KMS-11 (cell line): ENCODE measurements at regions not wholly inside any gene's neighbourhood (a gene's known extent, or its start where the extent isn't known, plus 50 kb on each side); places are given as distances from the start of the nearest gene placed in this dataset.

Experiments used
- H2AFZ ChIP-seq: fragments of 200-600 bp; sonication (generic); 2 replicates; pipeline ENCODE4 v1.6.1; 2016; ENCODE audit warnings: antibody characterized with exemption, mixed run types, low read depth
- H3K27ac ChIP-seq: fragments of 200-600 bp; sonication (generic); 2 replicates; pipeline ENCODE4 v1.6.1; 2016; ENCODE audit warnings: mild to moderate bottlenecking, mixed run types
- H3K27me3 ChIP-seq: fragments of 200-600 bp; sonication (generic); 2 replicates; pipeline ENCODE4 v1.6.1; 2017; ENCODE audit warnings: mild to moderate bottlenecking, low read depth, mixed run types, moderate library complexity; ENCODE audit not compliant: insufficient read depth
- H3K36me3 ChIP-seq: fragments of 200-600 bp; sonication (generic); 2 replicates; pipeline ENCODE4 v1.6.1; 2017; ENCODE audit warnings: mild to moderate bottlenecking, mixed run types; ENCODE audit not compliant: insufficient read depth
- H3K4me1 ChIP-seq: fragments of 200-600 bp; sonication (generic); 2 replicates; pipeline ENCODE4 v1.6.1; 2016; ENCODE audit warnings: mild to moderate bottlenecking, low read depth, mixed run types; ENCODE audit not compliant: poor library complexity, severe bottlenecking
- H3K4me2 ChIP-seq: fragments of 200-600 bp; sonication (generic); 2 replicates; pipeline ENCODE4 v1.7.0; 2016; ENCODE audit warnings: mild to moderate bottlenecking, mixed run types
- H3K4me3 ChIP-seq: fragments of 200-600 bp; sonication (generic); IDR thresholded peaks from 2 replicates; pipeline ENCODE4 v1.6.1; 2017; ENCODE audit warnings: low read depth, low read length, mixed read lengths; ENCODE audit not compliant: insufficient read depth
- H3K79me2 ChIP-seq: fragments of 200-600 bp; sonication (generic); 2 replicates; pipeline ENCODE4 v1.6.1; 2016; ENCODE audit warnings: low read depth, mixed run types; ENCODE audit not compliant: insufficient read depth
- H3K9ac ChIP-seq: fragments of 200-600 bp; sonication (generic); 2 replicates; pipeline ENCODE4 v1.6.1; 2016; ENCODE audit warnings: mild to moderate bottlenecking, mixed run types
- H4K20me1 ChIP-seq: fragments of 200-600 bp; sonication (generic); 2 replicates; pipeline ENCODE4 v1.6.1; 2016; ENCODE audit warnings: mild to moderate bottlenecking, mixed run types; ENCODE audit not compliant: insufficient read depth
- TF ChIP-seq, protein P1 (sequence below): fragments of 200-600 bp; sonication (generic); conservative IDR thresholded peaks from 2 replicates; pipeline ENCODE4 v1.6.1; 2017; ENCODE audit warnings: low read depth, mild to moderate bottlenecking, antibody characterized with exemption, low read length, moderate library complexity, mixed read lengths

- H3K79me2 ChIP-seq = no peaks in the 10 kb centered on the region
- H4K20me1 ChIP-seq = no peaks in the 10 kb centered on the region
- H3K4me2 ChIP-seq = no peak overlapping the region
- H3K27ac ChIP-seq = no peak overlapping the region
- peaks cover 7% of the 10 kb centered on the region for H3K4me1 ChIP-seq
- H3K27me3 ChIP-seq = no peaks in the 10 kb centered on the region
- TF ChIP-seq, protein P1, sequence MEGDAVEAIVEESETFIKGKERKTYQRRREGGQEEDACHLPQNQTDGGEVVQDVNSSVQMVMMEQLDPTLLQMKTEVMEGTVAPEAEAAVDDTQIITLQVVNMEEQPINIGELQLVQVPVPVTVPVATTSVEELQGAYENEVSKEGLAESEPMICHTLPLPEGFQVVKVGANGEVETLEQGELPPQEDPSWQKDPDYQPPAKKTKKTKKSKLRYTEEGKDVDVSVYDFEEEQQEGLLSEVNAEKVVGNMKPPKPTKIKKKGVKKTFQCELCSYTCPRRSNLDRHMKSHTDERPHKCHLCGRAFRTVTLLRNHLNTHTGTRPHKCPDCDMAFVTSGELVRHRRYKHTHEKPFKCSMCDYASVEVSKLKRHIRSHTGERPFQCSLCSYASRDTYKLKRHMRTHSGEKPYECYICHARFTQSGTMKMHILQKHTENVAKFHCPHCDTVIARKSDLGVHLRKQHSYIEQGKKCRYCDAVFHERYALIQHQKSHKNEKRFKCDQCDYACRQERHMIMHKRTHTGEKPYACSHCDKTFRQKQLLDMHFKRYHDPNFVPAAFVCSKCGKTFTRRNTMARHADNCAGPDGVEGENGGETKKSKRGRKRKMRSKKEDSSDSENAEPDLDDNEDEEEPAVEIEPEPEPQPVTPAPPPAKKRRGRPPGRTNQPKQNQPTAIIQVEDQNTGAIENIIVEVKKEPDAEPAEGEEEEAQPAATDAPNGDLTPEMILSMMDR = no peak
- H3K9ac ChIP-seq = no peak overlapping the region
- no peak overlapping the region for H3K4me3 ChIP-seq
- H2AFZ ChIP-seq = no peak overlapping the region
- no peaks in the 10 kb centered on the region for H3K36me3 ChIP-seq
Measured at GRCh38 chr4:81528979-81529378, 57.3 kb upstream of the RASGEF1B start.

GRCh38 chr4:81528200-81528599 is 56.5 kb upstream of the RASGEF1B start:
- H3K4me1 ChIP-seq = peaks cover 14% of the 10 kb centered on the region
- H2AFZ ChIP-seq = no peak overlapping the region
- H3K27me3 ChIP-seq = no peaks in the 10 kb centered on the region
- no peak overlapping the region for H3K27ac ChIP-seq
- H3K4me3 ChIP-seq = no peak overlapping the region
- no peak overlapping the region for H3K4me2 ChIP-seq
- no peak overlapping the region for H3K9ac ChIP-seq
- no peaks in the 10 kb centered on the region for H4K20me1 ChIP-seq
- H3K36me3 ChIP-seq = no peaks in the 10 kb centered on the region
- H3K79me2 ChIP-seq = no peaks in the 10 kb centered on the region
- TF ChIP-seq, protein P1 = no peak

- Histone ChIP-seq H3K27ac (no peak overlapping the region), H2AFZ (no peak overlapping the region), H3K4me3 (no peak overlapping the region), H4K20me1 (no peaks in the 10 kb centered on the region), H3K36me3 (no peaks in the 10 kb centered on the region), H3K4me2 (no peak overlapping the region), H3K9ac (no peak overlapping the region), H3K79me2 (no peaks in the 10 kb centered on the region), H3K4me1 (peaks cover 17% of the 10 kb centered on the region), H3K27me3 (no peaks in the 10 kb centered on the region)
- TF ChIP-seq, protein P1 = no peak
Measured at GRCh38 chr4:81527709-81528108, 56.0 kb upstream of the RASGEF1B start.

DNA sequence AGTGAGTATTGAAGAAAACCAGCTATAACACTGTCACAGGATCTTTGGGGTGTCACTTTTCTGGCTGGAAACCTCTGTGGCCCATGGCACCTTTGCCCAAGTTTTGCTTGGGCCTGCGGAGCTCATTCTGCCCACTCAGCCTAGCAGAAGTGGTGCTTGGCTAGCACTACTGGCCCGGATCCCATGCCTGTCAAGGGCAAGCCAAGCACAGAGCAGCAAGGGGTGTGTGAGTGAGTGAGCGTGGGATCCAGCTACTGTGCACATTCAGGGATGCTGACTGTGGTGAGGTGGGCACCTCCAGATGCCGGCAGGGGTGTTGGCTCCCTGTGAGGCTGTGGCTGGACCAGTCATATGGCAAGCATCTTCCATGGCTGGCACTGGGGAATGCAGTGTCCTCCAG is 55.4 kb upstream of the RASGEF1B start:
- Histone ChIP-seq H3K79me2 (no peaks in the 10 kb centered on the region), H3K27me3 (no peaks in the 10 kb centered on the region), H3K27ac (no peak overlapping the region), H3K4me1 (peaks cover 17% of the 10 kb centered on the region), H4K20me1 (no peaks in the 10 kb centered on the region), H3K9ac (no peak overlapping the region), H3K4me2 (no peak overlapping the region), H3K4me3 (no peak overlapping the region), H2AFZ (no peak overlapping the region), H3K36me3 (no peaks in the 10 kb centered on the region)
- TF ChIP-seq, protein P1 = no peak
